ENCODE measurements at regions not wholly inside any gene's neighbourhood (a gene's known extent, or its start where the extent isn't known, plus 50 kb on each side); places are given as distances from the start of the nearest gene placed in this dataset.

DNA sequence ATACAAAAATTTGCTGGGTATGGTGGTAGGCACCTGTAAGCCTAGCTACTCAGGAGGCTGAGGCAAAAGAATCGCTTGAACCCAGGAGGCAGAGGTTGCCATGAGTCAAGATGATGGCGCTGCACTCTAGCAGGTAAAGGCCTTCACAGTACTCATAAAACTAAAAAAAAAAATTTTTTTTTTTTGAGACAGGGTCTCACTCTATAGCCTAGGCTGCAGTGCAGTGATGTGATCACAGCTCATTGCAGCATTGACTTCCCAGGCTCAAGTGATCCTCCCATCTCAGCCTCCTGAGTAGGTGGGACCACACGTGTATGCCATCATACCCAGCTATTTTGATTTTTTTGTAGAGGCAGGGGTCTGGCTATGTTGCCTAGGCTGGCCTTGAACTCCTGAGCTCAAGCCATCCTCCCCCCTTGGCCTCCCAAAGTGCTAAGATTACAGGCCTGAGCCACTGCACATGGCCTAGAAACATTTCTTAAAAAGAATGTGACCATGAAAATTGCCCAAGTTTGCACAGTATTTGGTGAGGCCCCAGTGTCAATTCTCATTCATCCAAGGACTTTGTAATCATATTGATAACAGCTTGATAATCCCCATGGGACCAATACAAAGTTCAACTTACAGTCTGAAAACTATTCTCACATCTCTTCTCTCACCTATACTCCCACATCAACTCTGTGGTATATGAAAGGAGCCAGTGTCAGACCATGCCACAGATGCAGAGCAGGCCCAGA is 64.2 kb upstream of the MYCN start:
- H3K4me3 Mint-ChIP-seq = no peak overlapping the region
- H3K36me3 Mint-ChIP-seq = peaks cover 16% of the 10 kb centered on the region
- H3K4me1 Mint-ChIP-seq = peaks cover 6% of the 10 kb centered on the region
- ChIA-PET CTCF (no interaction called here), POLR2A (no interaction called here)
- peaks cover 4% of the 10 kb centered on the region; the same call in 1 of the 2 replicates for H3K27me3 Mint-ChIP-seq (ENCODE audit: low read depth)
- no peak overlapping the region for H3K27ac Mint-ChIP-seq
- peaks cover 27% of the 10 kb centered on the region for H3K9me3 Mint-ChIP-seq
- no peak for TF ChIP-seq GRHL2 (CRISPR knock-in tag; IDR thresholded peaks at IDR 0.05; ENCODE audit: insufficient replicate concordance, severe bottlenecking)
- TF ChIP-seq, protein P1, sequence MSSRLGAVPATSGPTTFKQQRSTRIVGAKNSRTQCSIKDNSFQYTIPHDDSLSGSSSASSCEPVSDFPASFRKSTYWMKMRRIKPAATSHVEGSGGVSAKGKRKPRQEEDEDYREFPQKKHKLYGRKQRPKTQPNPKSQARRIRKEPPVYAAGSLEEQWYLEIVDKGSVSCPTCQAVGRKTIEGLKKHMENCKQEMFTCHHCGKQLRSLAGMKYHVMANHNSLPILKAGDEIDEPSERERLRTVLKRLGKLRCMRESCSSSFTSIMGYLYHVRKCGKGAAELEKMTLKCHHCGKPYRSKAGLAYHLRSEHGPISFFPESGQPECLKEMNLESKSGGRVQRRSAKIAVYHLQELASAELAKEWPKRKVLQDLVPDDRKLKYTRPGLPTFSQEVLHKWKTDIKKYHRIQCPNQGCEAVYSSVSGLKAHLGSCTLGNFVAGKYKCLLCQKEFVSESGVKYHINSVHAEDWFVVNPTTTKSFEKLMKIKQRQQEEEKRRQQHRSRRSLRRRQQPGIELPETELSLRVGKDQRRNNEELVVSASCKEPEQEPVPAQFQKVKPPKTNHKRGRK (CRISPR knock-in tag; IDR thresholded peaks at IDR 0.05; ENCODE audit: borderline replicate concordance) = no peak
- TF ChIP-seq, protein P2, sequence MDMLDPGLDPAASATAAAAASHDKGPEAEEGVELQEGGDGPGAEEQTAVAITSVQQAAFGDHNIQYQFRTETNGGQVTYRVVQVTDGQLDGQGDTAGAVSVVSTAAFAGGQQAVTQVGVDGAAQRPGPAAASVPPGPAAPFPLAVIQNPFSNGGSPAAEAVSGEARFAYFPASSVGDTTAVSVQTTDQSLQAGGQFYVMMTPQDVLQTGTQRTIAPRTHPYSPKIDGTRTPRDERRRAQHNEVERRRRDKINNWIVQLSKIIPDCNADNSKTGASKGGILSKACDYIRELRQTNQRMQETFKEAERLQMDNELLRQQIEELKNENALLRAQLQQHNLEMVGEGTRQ (CRISPR knock-in tag; IDR thresholded peaks at IDR 0.05) = no peak
- TF ChIP-seq, protein P3, sequence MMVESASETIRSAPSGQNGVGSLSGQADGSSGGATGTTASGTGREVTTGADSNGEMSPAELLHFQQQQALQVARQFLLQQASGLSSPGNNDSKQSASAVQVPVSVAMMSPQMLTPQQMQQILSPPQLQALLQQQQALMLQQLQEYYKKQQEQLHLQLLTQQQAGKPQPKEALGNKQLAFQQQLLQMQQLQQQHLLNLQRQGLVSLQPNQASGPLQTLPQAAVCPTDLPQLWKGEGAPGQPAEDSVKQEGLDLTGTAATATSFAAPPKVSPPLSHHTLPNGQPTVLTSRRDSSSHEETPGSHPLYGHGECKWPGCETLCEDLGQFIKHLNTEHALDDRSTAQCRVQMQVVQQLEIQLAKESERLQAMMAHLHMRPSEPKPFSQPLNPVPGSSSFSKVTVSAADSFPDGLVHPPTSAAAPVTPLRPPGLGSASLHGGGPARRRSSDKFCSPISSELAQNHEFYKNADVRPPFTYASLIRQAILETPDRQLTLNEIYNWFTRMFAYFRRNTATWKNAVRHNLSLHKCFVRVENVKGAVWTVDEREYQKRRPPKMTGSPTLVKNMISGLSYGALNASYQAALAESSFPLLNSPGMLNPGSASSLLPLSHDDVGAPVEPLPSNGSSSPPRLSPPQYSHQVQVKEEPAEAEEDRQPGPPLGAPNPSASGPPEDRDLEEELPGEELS (CRISPR knock-in tag; IDR thresholded peaks at IDR 0.05) = no peak
- no peak for TF ChIP-seq ZNF317 (CRISPR knock-in tag; IDR thresholded peaks at IDR 0.05; ENCODE audit: borderline replicate concordance, low read depth)
- TF ChIP-seq KAT7 (CRISPR knock-in tag; IDR thresholded peaks at IDR 0.05; ENCODE audit: borderline replicate concordance) = no peak
- TF ChIP-seq, protein P4, sequence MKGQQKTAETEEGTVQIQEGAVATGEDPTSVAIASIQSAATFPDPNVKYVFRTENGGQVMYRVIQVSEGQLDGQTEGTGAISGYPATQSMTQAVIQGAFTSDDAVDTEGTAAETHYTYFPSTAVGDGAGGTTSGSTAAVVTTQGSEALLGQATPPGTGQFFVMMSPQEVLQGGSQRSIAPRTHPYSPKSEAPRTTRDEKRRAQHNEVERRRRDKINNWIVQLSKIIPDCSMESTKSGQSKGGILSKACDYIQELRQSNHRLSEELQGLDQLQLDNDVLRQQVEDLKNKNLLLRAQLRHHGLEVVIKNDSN (CRISPR knock-in tag; IDR thresholded peaks at IDR 0.05) = no peak
- TF ChIP-seq, protein P5, sequence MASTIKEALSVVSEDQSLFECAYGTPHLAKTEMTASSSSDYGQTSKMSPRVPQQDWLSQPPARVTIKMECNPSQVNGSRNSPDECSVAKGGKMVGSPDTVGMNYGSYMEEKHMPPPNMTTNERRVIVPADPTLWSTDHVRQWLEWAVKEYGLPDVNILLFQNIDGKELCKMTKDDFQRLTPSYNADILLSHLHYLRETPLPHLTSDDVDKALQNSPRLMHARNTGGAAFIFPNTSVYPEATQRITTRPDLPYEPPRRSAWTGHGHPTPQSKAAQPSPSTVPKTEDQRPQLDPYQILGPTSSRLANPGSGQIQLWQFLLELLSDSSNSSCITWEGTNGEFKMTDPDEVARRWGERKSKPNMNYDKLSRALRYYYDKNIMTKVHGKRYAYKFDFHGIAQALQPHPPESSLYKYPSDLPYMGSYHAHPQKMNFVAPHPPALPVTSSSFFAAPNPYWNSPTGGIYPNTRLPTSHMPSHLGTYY (CRISPR knock-in tag; IDR thresholded peaks at IDR 0.05) = no peak
- no peak for TF ChIP-seq FOXJ3 (CRISPR knock-in tag; IDR thresholded peaks at IDR 0.05; ENCODE audit: borderline replicate concordance)
- TF ChIP-seq CBFB (CRISPR knock-in tag; IDR thresholded peaks at IDR 0.05; ENCODE audit: low read depth) = no peak
- TF ChIP-seq CREB1 (CRISPR knock-in tag; IDR thresholded peaks at IDR 0.05) = no peak
- ATAC-seq = no peak
- DNase-seq (ENCODE audit: low spot score) = no peak

DNA sequence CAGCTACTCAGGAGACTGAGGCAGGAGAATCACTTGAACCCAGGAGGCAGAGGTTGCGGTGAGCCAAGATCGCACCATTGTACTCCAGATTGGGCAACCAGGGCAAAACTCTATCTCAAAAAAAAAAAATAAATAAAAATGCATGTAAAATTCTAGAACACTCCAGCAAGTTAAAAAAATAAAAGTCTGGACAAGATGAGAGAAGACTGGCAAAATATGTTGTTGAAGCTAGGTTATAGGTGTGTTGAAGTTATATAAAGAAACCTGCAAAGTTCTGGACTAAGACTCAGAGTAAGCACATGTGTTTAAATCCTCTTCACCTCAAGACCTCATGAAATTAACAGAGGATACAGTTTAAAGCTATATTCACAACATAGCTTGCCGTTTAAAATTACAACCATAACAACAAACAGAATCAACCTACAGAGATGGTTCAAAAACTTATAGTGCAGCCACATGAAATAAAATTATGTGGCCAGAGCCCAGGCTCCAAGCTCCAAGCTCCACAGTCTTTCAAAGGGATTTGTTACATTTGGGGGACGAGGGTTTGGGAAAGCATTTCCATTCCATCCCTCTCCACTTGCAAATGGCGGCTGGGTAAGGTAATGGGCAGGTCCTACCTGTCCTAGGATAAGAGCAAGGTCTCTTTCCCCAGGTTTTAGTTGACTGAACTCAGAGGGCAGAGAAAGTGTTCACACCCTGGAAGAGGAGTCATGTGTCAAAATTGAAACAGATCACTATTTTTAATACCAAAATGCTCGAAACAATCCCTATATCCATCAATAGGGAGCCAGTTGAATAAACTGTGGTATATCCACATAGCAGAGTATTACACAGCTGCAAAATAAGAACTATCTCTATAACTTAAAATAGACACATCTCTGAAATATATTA is 59.9 kb upstream of the MYCN start:
- H3K27me3 Mint-ChIP-seq (ENCODE audit: low read depth) = no peaks in the 10 kb centered on the region
- no peak for ATAC-seq
- H3K27ac Mint-ChIP-seq = no peak overlapping the region
- ChIA-PET CTCF (no interaction called here), POLR2A (no interaction called here)
- H3K9me3 Mint-ChIP-seq = peaks cover 21% of the 10 kb centered on the region
- H3K36me3 Mint-ChIP-seq = peaks cover 16% of the 10 kb centered on the region
- DNase-seq (ENCODE audit: low spot score) = no peak
- peaks cover 15% of the 10 kb centered on the region for H3K4me1 Mint-ChIP-seq
- H3K4me3 Mint-ChIP-seq = no peak overlapping the region
- no peak for TF ChIP-seq SP1 (CRISPR knock-in tag; conservative IDR thresholded peaks at IDR 0.05)
- TF ChIP-seq, protein P2 (CRISPR knock-in tag; IDR thresholded peaks at IDR 0.05) = no peak
- no peak for TF ChIP-seq CREB1 (CRISPR knock-in tag; IDR thresholded peaks at IDR 0.05)
- no peak for TF ChIP-seq NFYB (CRISPR knock-in tag; conservative IDR thresholded peaks at IDR 0.05; ENCODE audit: low read depth)
- TF ChIP-seq, protein P6, sequence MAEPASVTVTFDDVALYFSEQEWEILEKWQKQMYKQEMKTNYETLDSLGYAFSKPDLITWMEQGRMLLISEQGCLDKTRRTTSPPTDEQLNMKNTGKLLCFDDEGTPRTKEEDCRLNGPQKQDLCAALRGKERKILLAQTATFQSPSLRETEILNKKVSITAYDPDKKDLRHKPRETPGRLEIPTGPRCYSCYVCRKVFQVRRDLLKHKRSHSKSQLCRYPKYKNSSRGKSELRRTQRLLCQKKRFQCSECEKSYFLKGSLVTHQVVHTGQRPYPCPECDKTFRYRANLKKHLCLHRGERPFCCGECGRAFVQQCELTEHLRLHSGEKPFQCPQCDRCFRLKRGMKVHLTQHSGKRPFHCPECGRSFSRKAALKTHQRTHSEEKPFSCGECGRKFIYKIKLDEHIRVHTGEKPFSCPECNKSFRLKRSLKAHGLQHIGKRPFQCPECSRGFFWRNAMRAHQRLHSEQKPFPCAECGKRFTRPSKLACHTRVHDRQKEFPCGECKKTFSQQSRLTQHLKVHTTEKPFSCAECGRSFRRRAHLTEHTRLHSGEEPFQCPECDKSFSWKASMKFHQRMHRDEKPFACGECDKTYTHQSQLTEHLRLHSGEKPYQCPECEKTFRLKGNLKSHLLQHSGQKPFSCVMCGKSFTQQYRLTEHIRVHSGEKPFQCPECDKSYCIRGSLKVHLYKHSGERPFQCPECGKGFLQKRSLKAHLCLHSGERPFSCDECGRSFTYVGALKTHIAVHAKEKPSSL (CRISPR knock-in tag; conservative IDR thresholded peaks at IDR 0.05) = no peak
- TF ChIP-seq, protein P7, sequence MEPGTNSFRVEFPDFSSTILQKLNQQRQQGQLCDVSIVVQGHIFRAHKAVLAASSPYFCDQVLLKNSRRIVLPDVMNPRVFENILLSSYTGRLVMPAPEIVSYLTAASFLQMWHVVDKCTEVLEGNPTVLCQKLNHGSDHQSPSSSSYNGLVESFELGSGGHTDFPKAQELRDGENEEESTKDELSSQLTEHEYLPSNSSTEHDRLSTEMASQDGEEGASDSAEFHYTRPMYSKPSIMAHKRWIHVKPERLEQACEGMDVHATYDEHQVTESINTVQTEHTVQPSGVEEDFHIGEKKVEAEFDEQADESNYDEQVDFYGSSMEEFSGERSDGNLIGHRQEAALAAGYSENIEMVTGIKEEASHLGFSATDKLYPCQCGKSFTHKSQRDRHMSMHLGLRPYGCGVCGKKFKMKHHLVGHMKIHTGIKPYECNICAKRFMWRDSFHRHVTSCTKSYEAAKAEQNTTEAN (CRISPR knock-in tag; IDR thresholded peaks at IDR 0.05) = no peak
- TF ChIP-seq, protein P5 (CRISPR knock-in tag; IDR thresholded peaks at IDR 0.05) = no peak
- TF ChIP-seq, protein P8, sequence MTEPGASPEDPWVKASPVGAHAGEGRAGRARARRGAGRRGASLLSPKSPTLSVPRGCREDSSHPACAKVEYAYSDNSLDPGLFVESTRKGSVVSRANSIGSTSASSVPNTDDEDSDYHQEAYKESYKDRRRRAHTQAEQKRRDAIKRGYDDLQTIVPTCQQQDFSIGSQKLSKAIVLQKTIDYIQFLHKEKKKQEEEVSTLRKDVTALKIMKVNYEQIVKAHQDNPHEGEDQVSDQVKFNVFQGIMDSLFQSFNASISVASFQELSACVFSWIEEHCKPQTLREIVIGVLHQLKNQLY (CRISPR knock-in tag; IDR thresholded peaks at IDR 0.05) = no peak
